ENCODE measurements at regions not wholly inside any gene's neighbourhood (a gene's known extent, or its start where the extent isn't known, plus 50 kb on each side); places are given as distances from the start of the nearest gene placed in this dataset.

- dilution Hi-C loops (cut with HindIII; ENCODE audit: low sequenced_read_pairs, unreplicated experiment): no loop called here
- CTCF ChIA-PET: no interaction called here
Measured at GRCh38 chr4:129387666-129388065, 291.7 kb downstream of the C4orf33 start.

More at GRCh38 chr4:129387666-129388065, 291.7 kb downstream of the C4orf33 start:
- no peaks in the 10 kb centered on the region for H3K4me1 ChIP-seq (ENCODE audit: control insufficient read depth, insufficient read depth, low read length)
- H3K36me3 ChIP-seq (ENCODE audit: control insufficient read depth, insufficient read depth, low read length): no peaks in the 10 kb centered on the region
- H2AFZ ChIP-seq (replicated peaks; ENCODE audit: low read length, poor library complexity): no peak overlapping the region
- in situ Hi-C loops (cut with MboI; ENCODE audit: low sequenced_read_pairs): no loop called here
- no peak overlapping the region for H2BK120ac ChIP-seq (ENCODE audit: low read depth, low read length)
- no peaks in the 10 kb centered on the region for H3K79me1 ChIP-seq (ENCODE audit: low read depth in 1 of 2, low read length in 2 of 2)
- BruUV-seq (replicated peaks): no TSS peak
- H4K5ac ChIP-seq (ENCODE audit: low read depth, low read length): no peak overlapping the region
- no peak overlapping the region for H3K4ac ChIP-seq (ENCODE audit: low read depth, low read length)
- no peak overlapping the region for H2AK9ac ChIP-seq (replicated peaks; ENCODE audit: low read depth, low read length, poor library complexity)
- H2BK5ac ChIP-seq (ENCODE audit: low read depth, low read length, poor library complexity, severe bottlenecking): no peak overlapping the region
- H3K14ac ChIP-seq (replicated peaks; ENCODE audit: low read depth, low read length): no peak overlapping the region
- no peak overlapping the region for H4K8ac ChIP-seq (ENCODE audit: low read depth in 2 of 2, low read length in 2 of 2)
- ATAC-seq (ENCODE audit: low read depth) (no peak), DNase-seq (no peak)
- H3K56ac ChIP-seq (ENCODE audit: extremely low read depth, insufficient read depth, low read length): no peak overlapping the region
- H4K20me1 ChIP-seq (ENCODE audit: insufficient read depth, low read length): no peaks in the 10 kb centered on the region
- H3K9me3 ChIP-seq (ENCODE audit: control insufficient read depth, insufficient read depth, low read length): no peaks in the 10 kb centered on the region
- no peak overlapping the region for H2BK20ac ChIP-seq (ENCODE audit: low read depth, low read length)
- no peak overlapping the region for H3K4me3 ChIP-seq (ENCODE audit: insufficient read depth, low read depth, low read length)
- no peak overlapping the region for H2BK15ac ChIP-seq (ENCODE audit: low read depth, low read length)
- H2AK5ac ChIP-seq (ENCODE audit: low read depth, low read length): no peak overlapping the region
- no peak overlapping the region for H3K18ac ChIP-seq (ENCODE audit: low read depth, low read length)
- no peaks in the 10 kb centered on the region for H3K27me3 ChIP-seq (ENCODE audit: control insufficient read depth, insufficient read depth, low read length)
- H3K9ac ChIP-seq (ENCODE audit: low read depth, low read length): no peak overlapping the region
- no peak for TF ChIP-seq RCOR1 (IDR thresholded peaks at IDR 0.05; ENCODE audit: insufficient replicate concordance, low read length)
- TF ChIP-seq RAD21 (IDR thresholded peaks at IDR 0.05; ENCODE audit: low read length): no peak
- POLR2A ChIA-PET (ENCODE audit: unreplicated experiment): no interaction called here
- no peak overlapping the region for H4K91ac ChIP-seq (ENCODE audit: insufficient read depth, low read depth, low read length)
- no peak overlapping the region for H3K27ac ChIP-seq (ENCODE audit: insufficient read depth, low read length)
- intact Hi-C loops (cut with micrococcal nuclease): no loop called here
- no peak overlapping the region for H3K23ac ChIP-seq (ENCODE audit: low read depth, low read length)
- H3K4me2 ChIP-seq (ENCODE audit: low read depth, low read length): no peak overlapping the region
- H3K9me1 ChIP-seq (ENCODE audit: insufficient read depth, low read length): no peaks in the 10 kb centered on the region

All from IMR-90 (cell line).